IPS-15b (cell line): ENCODE measurements at regions not wholly inside any gene's neighbourhood (a gene's known extent, or its start where the extent isn't known, plus 50 kb on each side); places are given as distances from the start of the nearest gene placed in this dataset.

Experiments
- H3K27me3 ChIP-seq: one replicate; pipeline ENCODE4 v1.6.1; 2013; ENCODE audit warnings: low read length; ENCODE audit not compliant: control insufficient read depth, insufficient read depth
- H3K36me3 ChIP-seq: one replicate; pipeline ENCODE4 v1.6.1; 2013; ENCODE audit warnings: low read length; ENCODE audit not compliant: control insufficient read depth, insufficient read depth
- H3K4me1 ChIP-seq: one replicate; pipeline ENCODE4 v1.6.1; 2013; ENCODE audit warnings: mild to moderate bottlenecking, low read length; ENCODE audit not compliant: control insufficient read depth, insufficient read depth
- H3K4me3 ChIP-seq: one replicate; pipeline ENCODE4 v1.5.1; 2013; ENCODE audit warnings: low read depth, low read length
- H3K9ac ChIP-seq: one replicate; pipeline ENCODE4 v1.6.1; 2013; ENCODE audit warnings: low read depth, mild to moderate bottlenecking, low read length
- H3K9me3 ChIP-seq: one replicate; pipeline ENCODE4 v1.6.1; 2013; ENCODE audit warnings: mild to moderate bottlenecking, low read length; ENCODE audit not compliant: control insufficient read depth, insufficient read depth

DNA sequence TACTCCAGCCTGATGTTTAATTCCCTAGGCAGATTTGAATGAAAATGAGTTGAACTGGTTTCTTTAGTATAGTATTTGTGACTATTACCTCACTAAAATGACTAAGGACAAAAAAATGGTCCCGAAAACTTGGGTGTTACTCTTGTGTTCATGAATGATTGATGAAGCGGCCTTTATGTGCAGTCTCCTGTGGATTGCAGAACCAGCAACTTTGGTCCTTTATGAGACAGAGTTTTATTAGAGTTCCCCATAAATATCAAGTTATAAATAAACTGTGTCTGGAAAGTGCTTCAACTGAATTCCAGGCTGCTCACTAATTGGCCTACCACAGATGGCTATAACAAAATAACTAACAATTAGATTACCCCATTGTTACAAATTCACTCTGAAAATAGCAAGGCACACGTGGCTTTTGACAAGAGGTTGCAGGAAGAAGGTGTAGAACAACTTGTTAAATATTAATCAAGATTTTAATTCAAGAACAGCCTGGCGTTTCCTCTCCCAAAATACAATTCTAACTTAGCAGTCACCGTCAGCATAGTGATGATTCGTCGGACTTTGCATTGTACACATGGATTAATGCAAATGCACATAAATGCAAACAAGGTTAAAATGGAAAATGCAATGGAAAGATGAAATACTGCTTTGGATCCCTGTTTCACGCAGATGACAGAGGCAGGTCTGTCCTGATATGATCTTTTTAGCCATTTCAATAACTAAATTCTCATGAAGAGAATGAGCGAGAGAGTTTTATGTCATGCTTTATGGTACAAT is 567.3 kb upstream of the ZNF717 start:
- no peaks in the 10 kb centered on the region for H3K36me3 ChIP-seq
- H3K9ac ChIP-seq = no peak overlapping the region
- H3K9me3 ChIP-seq = no peaks in the 10 kb centered on the region
- no peak overlapping the region for H3K4me3 ChIP-seq
- no peaks in the 10 kb centered on the region for H3K27me3 ChIP-seq
- H3K4me1 ChIP-seq = peaks cover 16% of the 10 kb centered on the region

DNA sequence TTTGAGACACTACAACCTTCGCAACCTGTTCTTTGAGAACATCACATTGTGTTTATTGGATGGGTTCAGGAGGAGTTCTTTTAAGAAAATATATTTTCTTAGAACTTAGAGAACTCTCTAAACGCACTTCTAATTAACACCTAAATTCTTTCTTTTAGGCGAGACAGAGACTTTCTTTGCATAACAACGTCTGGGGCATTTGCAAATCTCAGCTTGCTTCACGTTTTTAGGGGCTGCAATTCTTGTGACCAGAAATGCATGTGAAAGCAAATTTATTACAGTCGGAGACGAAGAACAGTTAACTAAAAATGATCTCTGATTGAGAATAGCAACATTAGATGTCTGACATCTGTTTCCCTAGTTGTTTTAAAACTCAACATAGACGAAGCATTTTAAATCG is 568.3 kb upstream of the ZNF717 start:
- Histone ChIP-seq H3K9ac (no peak overlapping the region), H3K27me3 (no peaks in the 10 kb centered on the region), H3K4me3 (no peak overlapping the region), H3K9me3 (no peaks in the 10 kb centered on the region), H3K4me1 (peaks cover 16% of the 10 kb centered on the region), H3K36me3 (no peaks in the 10 kb centered on the region)

DNA sequence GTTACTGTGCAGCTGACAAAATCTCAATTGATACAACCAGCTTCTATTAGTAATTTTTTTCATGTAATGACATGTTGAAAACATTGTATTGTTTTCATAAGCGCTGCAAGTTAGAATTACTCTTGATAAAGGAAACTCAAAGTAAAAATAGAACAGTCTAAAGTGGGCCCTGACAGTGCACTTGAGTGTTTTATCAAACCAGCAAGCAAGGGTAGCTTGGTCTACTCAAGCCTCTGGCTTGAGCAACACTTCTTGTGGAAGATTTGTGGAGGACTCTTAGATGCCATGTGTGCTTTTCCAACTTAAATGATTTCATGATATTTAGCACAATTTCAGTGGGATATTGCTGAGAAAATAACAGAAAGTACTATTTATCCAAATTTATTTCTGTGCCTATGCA is 575.7 kb upstream of the ZNF717 start:
- Histone ChIP-seq H3K4me1 (no peaks in the 10 kb centered on the region), H3K9me3 (no peaks in the 10 kb centered on the region), H3K27me3 (no peaks in the 10 kb centered on the region), H3K36me3 (no peaks in the 10 kb centered on the region), H3K4me3 (no peak overlapping the region), H3K9ac (no peak overlapping the region)

DNA sequence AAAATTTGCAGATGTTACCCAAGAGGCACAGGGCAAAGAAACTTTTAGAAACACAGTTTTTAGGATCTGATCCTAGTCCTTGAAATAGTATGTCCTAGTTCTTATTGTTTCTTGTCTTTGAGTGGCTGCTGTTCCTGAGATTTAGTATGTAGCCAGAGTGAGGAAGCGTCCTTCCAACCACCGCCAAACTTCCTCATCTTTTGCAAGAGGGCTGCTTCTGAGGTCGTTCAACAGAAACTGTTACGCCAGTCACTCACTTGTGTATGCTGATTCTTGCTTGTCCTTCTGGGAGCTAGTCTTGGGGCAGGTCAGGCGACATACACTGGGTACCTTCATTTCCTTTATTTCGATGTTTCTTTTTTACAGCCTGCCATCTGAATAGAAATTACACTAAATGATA is 577.3 kb upstream of the ZNF717 start:
- no peaks in the 10 kb centered on the region for H3K27me3 ChIP-seq

DNA sequence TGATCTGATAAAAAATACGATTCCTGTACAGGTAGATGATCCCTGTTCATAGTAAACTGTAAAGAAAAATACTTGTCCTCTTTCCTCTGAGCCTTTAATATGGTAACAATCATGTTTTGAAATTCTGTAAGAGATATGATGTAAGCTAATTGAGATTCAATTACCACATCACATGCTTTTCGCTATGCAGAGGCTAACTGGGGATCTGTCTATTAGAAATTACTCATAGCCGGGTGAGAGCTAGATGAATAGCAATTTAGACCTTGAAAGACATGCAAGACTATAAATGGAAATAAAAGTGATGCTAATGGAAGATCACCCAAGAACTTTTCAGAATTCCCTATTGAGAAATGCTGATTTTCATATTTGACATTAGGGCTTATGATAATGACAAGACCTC is 579.9 kb upstream of the ZNF717 start:
- Histone ChIP-seq H3K36me3 (no peaks in the 10 kb centered on the region), H3K9me3 (no peaks in the 10 kb centered on the region), H3K4me1 (peaks cover 3% of the 10 kb centered on the region), H3K9ac (no peak overlapping the region), H3K27me3 (no peaks in the 10 kb centered on the region), H3K4me3 (no peak overlapping the region)

More for the DNA sequence above, 577.3 kb upstream of the ZNF717 start:
- Histone ChIP-seq H3K36me3 (no peaks in the 10 kb centered on the region), H3K4me3 (no peak overlapping the region), H3K9me3 (no peaks in the 10 kb centered on the region), H3K9ac (no peak overlapping the region), H3K4me1 (no peaks in the 10 kb centered on the region)

DNA sequence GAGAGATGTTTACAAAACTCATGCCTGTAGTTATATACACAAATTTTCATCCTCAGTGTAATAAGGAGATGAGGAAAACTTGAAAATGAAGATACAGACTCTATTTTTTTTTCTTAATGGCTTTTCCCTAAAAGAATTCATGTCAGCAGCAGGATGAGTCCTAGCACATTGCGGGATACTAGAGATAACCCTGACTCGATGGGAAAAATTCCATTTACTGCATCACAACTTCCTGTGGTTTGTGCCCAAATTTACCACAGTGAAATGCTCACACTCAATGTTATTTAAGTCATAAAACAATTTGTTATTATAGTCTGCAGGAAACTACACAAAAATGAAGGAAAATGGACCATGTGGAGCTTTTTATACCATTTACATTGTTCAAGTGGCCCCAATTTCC is 581.9 kb upstream of the ZNF717 start:
- Histone ChIP-seq H3K4me1 (peaks cover 3% of the 10 kb centered on the region), H3K36me3 (no peaks in the 10 kb centered on the region)

DNA sequence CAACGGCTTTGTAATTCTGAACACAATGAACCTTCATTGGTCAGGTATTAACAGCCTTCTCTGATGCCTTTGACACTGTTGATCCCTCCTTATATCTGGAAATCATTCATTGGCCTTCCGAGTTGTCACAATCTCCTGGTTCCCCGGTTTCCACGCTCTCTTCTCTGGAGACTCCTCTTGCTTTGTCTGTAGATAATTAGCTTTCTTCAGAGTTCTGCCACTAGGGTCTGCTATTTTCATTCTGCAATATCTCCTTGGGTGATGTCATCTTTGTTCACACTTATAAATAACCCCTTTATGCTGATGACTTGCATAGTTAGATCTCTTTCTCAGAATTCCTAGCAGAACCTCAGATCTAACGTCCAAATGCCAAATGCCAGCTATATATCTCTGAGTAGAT is 583.8 kb upstream of the ZNF717 start:
- H3K9ac ChIP-seq = no peak overlapping the region
- peaks cover 3% of the 10 kb centered on the region for H3K4me1 ChIP-seq
- H3K4me3 ChIP-seq = no peak overlapping the region
- H3K36me3 ChIP-seq = no peaks in the 10 kb centered on the region
- H3K27me3 ChIP-seq = no peaks in the 10 kb centered on the region
- no peaks in the 10 kb centered on the region for H3K9me3 ChIP-seq

More for the DNA sequence above, 581.9 kb upstream of the ZNF717 start:
- Histone ChIP-seq H3K27me3 (no peaks in the 10 kb centered on the region), H3K4me3 (no peak overlapping the region), H3K9ac (no peak overlapping the region), H3K9me3 (no peaks in the 10 kb centered on the region)

DNA sequence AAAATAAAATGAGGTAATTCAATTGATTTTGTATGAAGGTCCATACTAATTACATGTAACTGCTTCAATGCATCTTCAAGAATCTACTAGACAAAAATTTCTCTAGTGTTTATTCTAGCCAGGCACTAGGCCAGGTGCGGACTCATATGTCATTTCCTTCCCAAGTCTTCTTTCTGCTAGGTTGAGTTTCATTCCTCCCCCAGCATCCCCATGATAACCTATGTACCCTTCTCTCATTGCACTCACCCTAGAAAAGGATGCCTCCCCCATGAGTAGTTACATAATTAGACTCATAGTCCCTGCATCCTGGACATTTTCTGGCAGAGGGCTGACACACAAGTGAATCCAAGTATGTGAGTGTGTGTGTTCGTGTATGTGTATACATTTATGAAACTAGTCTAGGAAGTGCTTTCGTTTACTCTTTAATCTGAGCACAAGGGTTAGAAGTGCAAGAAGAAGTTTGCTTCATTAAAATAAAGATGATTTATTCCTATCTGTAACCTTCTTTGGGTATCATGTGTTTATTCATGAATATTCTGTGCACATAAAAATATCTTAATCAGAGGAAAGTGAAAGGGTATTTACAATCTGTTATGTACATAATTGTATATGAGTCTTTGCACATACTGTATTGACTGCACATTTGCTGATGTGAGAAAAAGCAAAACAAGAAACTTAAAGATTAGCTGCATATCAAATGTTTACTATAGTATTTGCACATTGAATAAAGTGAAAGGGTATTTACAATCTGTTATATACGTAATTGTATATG is 585.6 kb upstream of the ZNF717 start:
- no peaks in the 10 kb centered on the region for H3K36me3 ChIP-seq
- H3K4me3 ChIP-seq = no peak overlapping the region
- H3K9me3 ChIP-seq = no peaks in the 10 kb centered on the region
- H3K9ac ChIP-seq = no peak overlapping the region
- H3K27me3 ChIP-seq = no peaks in the 10 kb centered on the region
- peaks cover 3% of the 10 kb centered on the region for H3K4me1 ChIP-seq

DNA sequence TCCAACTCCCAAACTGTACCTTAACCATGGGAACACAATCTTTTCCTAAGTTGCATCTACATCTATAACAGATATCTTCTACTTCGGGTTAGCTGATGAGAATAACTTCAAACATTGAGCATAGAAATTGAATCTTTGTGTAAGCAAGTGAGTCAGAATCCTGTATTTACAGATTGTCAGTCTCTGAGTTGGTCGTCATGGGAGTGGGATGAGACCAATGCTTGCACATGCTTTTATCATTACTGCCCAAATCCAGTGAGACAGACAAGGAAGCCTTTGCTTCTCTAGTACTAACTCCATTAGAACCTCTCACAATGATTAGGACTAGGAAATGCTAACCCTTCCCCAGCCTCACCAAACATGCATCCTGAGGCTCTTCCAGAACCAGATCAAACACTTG is 587.1 kb upstream of the ZNF717 start:
- Histone ChIP-seq H3K27me3 (no peaks in the 10 kb centered on the region), H3K36me3 (no peaks in the 10 kb centered on the region), H3K9ac (no peak overlapping the region), H3K9me3 (no peaks in the 10 kb centered on the region), H3K4me3 (no peak overlapping the region), H3K4me1 (peaks cover 3% of the 10 kb centered on the region)

DNA sequence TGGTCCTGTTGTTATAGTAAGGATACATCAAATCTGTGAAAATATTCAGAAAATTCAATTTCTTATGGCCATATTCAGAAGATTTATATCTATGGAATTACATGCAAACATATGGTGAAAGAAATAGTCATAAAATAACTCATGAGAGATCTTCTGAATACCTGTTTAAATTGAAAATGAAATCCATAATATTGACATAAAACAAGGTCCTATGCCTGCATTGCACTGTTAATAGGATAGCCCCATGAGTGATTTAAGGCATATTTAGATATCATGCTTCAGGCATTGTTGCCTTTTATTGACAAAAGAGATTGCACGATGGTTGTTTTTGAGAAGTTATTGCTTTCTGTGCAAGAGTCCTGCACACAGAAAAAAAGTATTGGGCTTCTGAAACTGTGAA is 591.7 kb upstream of the ZNF717 start:
- H3K4me1 ChIP-seq = no peaks in the 10 kb centered on the region
- H3K36me3 ChIP-seq = no peaks in the 10 kb centered on the region
- no peaks in the 10 kb centered on the region for H3K27me3 ChIP-seq
- H3K4me3 ChIP-seq = no peak overlapping the region
- no peak overlapping the region for H3K9ac ChIP-seq
- no peaks in the 10 kb centered on the region for H3K9me3 ChIP-seq

DNA sequence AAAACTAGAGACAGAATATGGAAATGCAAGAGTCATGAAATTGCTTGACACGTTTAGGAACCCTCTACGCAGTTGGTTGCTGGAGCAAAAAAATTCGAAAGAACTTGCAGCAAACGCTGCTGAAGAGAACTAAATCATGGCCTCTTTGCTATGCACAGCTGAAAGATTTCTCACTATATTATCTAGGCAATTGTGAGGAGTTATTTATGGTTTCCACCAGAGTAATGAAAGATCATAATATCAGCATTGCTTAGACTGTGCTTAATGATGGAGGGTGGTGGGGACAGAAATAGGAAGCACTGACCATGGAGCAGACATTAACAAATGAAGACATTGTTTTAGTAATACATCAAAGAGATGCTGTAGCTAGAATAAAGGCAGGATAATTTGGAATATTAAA is 593.4 kb upstream of the ZNF717 start:
- Histone ChIP-seq H3K9me3 (no peaks in the 10 kb centered on the region), H3K9ac (no peak overlapping the region), H3K27me3 (no peaks in the 10 kb centered on the region), H3K36me3 (no peaks in the 10 kb centered on the region), H3K4me3 (no peak overlapping the region), H3K4me1 (no peaks in the 10 kb centered on the region)

DNA sequence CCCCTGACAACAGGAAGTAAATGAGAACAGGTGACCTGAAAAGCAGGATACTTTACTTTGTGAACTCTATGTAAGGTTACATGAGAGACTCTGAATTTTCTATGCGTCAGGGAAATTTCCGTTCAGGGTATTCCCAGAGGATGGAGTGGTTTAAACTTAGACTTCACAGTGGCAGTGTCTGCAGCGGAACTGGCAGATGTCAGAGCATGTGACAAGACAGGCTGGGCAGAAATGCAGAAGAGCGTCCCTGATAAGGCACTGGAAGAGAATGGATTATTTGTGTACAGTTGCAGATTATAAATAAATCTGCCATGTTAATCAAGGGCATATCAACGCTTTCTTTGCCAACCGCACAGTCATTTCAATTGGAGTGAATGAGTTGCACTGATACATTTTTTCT is 598.4 kb upstream of the ZNF717 start:
- no peak overlapping the region for H3K9ac ChIP-seq
- no peaks in the 10 kb centered on the region for H3K36me3 ChIP-seq

More for the DNA sequence above, 598.4 kb upstream of the ZNF717 start:
- Histone ChIP-seq H3K9me3 (no peaks in the 10 kb centered on the region), H3K4me3 (no peak overlapping the region), H3K27me3 (no peaks in the 10 kb centered on the region), H3K4me1 (no peaks in the 10 kb centered on the region)
